ENCODE measurements at regions not wholly inside any gene's neighbourhood (a gene's known extent, or its start where the extent isn't known, plus 50 kb on each side); places are given as distances from the start of the nearest gene placed in this dataset.

- Mint-ChIP-seq H3K4me1 (peaks cover 30% of the 10 kb centered on the region), H3K4me3 (no peak overlapping the region), H3K9me3 (no peaks in the 10 kb centered on the region), H3K27me3 (ENCODE audit: low read depth) (no peaks in the 10 kb centered on the region), H3K27ac (peak overlapping the region; percentile 77), H3K36me3 (no peaks in the 10 kb centered on the region)
- no peak for DNase-seq (ENCODE audit: low spot score in 2 of 2, unreplicated experiment in 2 of 2)
- TF ChIP-seq, protein P1, sequence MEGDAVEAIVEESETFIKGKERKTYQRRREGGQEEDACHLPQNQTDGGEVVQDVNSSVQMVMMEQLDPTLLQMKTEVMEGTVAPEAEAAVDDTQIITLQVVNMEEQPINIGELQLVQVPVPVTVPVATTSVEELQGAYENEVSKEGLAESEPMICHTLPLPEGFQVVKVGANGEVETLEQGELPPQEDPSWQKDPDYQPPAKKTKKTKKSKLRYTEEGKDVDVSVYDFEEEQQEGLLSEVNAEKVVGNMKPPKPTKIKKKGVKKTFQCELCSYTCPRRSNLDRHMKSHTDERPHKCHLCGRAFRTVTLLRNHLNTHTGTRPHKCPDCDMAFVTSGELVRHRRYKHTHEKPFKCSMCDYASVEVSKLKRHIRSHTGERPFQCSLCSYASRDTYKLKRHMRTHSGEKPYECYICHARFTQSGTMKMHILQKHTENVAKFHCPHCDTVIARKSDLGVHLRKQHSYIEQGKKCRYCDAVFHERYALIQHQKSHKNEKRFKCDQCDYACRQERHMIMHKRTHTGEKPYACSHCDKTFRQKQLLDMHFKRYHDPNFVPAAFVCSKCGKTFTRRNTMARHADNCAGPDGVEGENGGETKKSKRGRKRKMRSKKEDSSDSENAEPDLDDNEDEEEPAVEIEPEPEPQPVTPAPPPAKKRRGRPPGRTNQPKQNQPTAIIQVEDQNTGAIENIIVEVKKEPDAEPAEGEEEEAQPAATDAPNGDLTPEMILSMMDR (IDR thresholded peaks at IDR 0.05; ENCODE audit: unreplicated experiment) = no peak
These were observed 337.6 kb upstream of the ARGLU1 start for GRCh38 chr13:106905380-106906162.

DNA sequence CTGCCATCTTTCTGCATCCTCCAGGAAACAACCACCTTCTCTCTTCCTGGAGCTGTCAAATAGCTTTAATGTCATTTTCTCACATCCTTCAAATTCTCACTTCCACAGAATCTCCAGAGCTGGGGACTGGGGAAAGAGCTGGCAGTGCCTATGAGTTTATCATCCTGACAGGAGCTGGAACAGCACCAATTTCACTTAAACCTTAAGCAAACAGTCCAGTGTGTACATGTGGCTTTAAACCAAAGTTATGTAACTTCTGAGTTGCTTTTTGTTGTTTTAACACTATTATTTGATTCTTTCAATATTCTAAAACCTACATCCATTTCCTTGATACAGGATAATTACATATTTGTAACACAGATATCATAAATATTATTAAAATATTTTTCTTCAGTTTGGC is 331.5 kb upstream of the ARGLU1 start:
- H3K4me3 Mint-ChIP-seq = no peak overlapping the region
- DNase-seq (ENCODE audit: low spot score in 2 of 2, unreplicated experiment in 2 of 2) = no peak
- no peaks in the 10 kb centered on the region for H3K27me3 Mint-ChIP-seq (ENCODE audit: low read depth)
- TF ChIP-seq, protein P1 (IDR thresholded peaks at IDR 0.05; ENCODE audit: unreplicated experiment) = no peak
- H3K27ac Mint-ChIP-seq = no peak overlapping the region
- no peaks in the 10 kb centered on the region for H3K9me3 Mint-ChIP-seq
- peaks cover 10% of the 10 kb centered on the region for H3K4me1 Mint-ChIP-seq
- no peaks in the 10 kb centered on the region for H3K36me3 Mint-ChIP-seq

- H3K27ac Mint-ChIP-seq = no peak overlapping the region
- H3K4me3 Mint-ChIP-seq = no peak overlapping the region
- DNase-seq (ENCODE audit: low spot score in 2 of 2, unreplicated experiment in 2 of 2) = no peak
- H3K9me3 Mint-ChIP-seq = no peaks in the 10 kb centered on the region
- H3K4me1 Mint-ChIP-seq = peaks cover 10% of the 10 kb centered on the region
- no peaks in the 10 kb centered on the region for H3K36me3 Mint-ChIP-seq
- TF ChIP-seq, protein P1 (IDR thresholded peaks at IDR 0.05; ENCODE audit: unreplicated experiment) = no peak
- H3K27me3 Mint-ChIP-seq (ENCODE audit: low read depth) = no peaks in the 10 kb centered on the region
These were observed 330.3 kb upstream of the ARGLU1 start for GRCh38 chr13:106898231-106898630.

DNA sequence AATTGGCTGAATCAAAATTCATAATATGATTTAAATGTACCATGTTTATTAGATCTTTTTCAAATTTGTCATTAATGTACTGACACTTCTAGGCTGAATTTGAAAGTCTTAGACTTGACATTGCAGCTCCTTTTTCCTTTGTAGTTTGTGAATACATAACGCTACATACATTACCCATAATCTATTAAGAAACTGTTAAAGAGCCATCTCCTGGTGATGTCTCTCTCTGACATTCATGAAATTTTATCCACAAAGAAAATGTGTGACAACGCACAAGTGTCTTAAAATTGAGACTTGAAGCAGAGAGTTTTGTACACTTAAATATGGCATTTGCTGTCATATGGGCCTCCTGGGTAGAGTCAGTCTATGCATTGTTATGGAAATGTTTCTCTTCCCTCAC is 320.2 kb upstream of the ARGLU1 start:
- TF ChIP-seq, protein P1 (IDR thresholded peaks at IDR 0.05; ENCODE audit: unreplicated experiment) = no peak
- DNase-seq (ENCODE audit: low spot score in 2 of 2, unreplicated experiment in 2 of 2) = no peak
- H3K9me3 Mint-ChIP-seq = peaks cover 9% of the 10 kb centered on the region
- peaks cover 6% of the 10 kb centered on the region for H3K4me1 Mint-ChIP-seq
- no peak overlapping the region for H3K27ac Mint-ChIP-seq
- H3K36me3 Mint-ChIP-seq = peaks cover 2% of the 10 kb centered on the region
- H3K27me3 Mint-ChIP-seq (ENCODE audit: low read depth) = no peaks in the 10 kb centered on the region
- no peak overlapping the region for H3K4me3 Mint-ChIP-seq

DNA sequence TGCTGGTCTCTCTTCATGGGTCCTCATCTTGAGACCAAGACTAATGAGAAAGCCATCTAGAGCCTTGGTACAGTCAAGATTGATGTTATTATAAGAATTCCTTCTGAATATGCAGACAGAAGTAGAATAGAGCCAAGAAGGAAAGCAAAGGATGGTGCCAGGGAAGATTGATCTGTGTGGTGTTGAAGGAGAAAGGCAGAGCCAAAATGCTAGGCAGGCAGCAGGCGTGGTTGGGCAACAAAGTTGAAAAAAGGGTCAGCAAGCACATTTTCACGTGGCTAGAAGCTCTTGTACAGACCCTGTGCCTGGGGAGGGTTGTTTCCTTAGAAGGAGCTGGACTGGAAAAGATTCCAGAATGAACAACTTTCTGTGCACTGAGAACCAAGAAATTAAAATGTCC is 319.7 kb upstream of the ARGLU1 start:
- Mint-ChIP-seq H3K27ac (no peak overlapping the region), H3K4me3 (no peak overlapping the region), H3K36me3 (peaks cover 2% of the 10 kb centered on the region), H3K27me3 (ENCODE audit: low read depth) (no peaks in the 10 kb centered on the region), H3K4me1 (peaks cover 10% of the 10 kb centered on the region), H3K9me3 (peaks cover 9% of the 10 kb centered on the region)
- TF ChIP-seq, protein P1 (IDR thresholded peaks at IDR 0.05; ENCODE audit: unreplicated experiment) = no peak
- no peak for DNase-seq (ENCODE audit: low spot score in 2 of 2, unreplicated experiment in 2 of 2)
